ENCODE measurements at regions not wholly inside any gene's neighbourhood (a gene's known extent, or its start where the extent isn't known, plus 50 kb on each side); places are given as distances from the start of the nearest gene placed in this dataset.

- TF ChIP-seq CTCF (IDR thresholded peaks at IDR 0.05) (no peak), POLR2A (IDR thresholded peaks at IDR 0.05) (no peak)
These were observed 108.1 kb downstream of the GLRX3 start for GRCh38 chr10:130244031-130244927.

Data from Peyer's patch (tissue), 4 donors.